ENCODE measurements at regions not wholly inside any gene's neighbourhood (a gene's known extent, or its start where the extent isn't known, plus 50 kb on each side); places are given as distances from the start of the nearest gene placed in this dataset.
"Not testable (repeated sequence)": the region's sequence is repeated elsewhere in the genome, so short reads cannot be mapped to it uniquely, and the experiment has no call there.

DNA sequence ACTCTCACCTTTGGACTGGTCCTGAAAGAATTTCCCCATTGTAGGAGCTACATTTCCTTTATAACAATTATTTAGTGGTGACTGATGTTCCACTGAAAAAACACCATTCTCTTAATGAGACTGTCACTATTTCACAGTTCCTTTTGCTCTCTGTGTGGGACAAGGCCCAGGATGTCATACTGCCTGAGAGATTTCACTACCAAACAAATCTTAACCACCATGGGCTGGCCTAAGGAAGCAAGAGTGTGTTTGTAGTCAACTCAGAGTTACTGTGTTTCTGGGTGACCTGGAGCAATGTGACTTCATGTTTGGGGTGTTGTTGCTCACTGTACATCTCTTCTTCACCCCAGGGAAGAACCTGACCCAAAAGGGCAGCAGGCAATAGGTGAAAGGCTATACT lies 50.1 kb upstream of the ZNF608 start:
- DNase-seq: no peak

DNA sequence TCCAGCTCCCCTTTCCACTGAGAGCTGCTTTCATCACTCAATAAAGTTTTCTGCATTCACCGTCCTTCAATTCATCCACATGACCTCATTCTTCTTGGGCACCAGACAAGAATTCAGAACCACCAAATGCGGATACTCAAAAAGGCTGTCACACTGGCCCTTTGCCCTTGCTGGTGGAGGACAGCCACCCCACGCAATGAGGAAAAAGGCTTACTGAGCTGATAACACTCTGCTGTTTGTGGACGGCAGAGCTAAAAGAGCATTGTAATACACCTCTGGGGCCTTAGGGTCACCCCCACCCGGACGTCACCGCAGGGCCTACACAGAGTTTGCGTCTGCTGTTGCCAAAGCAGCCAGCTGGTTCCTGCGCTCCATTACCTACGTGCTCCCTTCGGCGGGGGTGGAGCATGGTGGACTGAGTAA lies 51.2 kb upstream of the ZNF608 start:
- no peak for DNase-seq

DNA sequence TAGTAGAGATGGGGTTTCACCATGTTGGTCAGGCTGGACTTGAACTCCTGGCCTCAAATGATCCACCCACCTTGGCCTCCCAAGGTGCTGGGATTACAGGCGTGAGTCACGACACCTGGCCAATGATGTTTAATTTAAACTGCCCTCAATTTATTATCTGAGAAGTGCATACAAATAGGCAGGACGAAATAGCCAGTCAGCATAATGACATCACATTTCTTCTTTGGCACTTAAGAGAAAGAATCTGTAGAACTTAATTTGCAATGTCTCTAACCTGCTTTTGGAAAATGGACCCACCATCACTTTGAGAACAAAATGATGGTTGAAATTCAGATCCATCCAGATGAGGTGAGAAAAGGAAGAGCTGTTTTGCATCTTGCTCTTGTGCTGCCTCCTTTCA lies 52.5 kb upstream of the ZNF608 start:
- DNase-seq: no peak

DNA sequence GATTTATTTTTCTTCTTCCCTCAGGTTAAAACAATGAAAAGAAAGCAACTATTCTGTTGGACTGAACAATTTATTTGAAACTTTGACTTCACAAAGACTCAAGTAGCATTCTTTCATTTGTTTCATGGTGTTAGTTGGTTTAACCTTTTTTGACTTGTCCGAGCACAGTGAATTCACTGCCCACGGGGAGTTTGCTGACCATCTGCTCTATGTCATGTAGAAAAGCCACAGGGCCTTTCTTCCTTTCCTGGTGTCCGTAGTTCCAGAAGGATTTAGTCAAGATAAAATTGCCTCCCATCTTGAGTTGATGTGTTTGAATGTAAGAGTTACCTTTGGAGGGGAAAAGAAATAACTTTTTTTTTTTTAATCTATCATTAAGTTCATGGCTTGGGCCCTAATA lies 55.1 kb upstream of the ZNF608 start:
- DNase-seq: no peak

DNA sequence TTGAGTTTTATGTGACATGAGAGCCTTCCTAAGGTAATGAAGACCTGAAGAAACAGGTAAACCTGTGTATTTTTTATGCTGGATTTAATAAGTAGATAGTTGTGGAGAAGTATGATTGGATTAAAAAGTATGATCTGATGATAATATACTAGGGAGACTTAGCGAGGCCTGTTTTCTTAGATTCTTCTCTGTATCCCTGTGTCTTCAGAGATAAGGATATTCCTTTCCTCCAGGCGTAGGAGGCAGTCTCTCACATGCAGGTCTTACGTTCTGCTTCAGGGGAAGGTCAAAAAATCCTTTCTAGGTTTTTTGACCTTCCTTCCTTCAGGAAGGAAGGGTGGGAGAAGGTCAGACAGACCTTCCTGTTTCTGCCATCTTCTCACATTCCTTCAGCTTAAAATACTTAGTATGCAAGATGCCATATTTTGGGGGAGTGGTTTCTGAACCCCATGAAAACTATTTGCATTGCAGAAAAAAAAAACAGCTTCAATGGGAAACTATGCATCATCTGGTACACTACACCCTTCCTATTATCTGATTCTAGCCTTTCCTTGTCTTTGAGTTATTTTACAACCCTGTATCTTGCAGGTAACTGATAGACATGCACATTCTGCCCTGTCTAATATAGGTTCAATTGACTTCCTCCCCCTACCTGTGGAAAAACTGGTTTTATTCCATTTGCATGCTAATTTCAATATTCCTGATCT lies 57.3 kb upstream of the ZNF608 start:
- no peak for DNase-seq

DNA sequence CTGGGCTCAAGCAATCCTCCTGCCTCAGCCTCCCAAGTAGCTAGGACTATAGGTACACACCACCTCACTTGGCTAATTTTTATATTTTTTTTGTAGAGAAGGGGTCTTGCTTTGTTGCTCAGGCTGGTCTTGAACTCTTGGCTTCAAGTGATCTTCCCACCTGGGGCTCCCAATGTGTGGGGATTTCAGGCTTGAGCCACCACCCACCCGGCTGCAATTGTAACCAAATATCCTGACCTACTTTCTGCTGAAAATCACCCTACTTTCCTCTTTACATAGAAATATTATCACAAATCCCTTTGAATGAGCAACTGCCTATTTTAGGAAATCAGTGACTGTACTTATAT lies 59.6 kb upstream of the ZNF608 start:
- no peak for DNase-seq

DNA sequence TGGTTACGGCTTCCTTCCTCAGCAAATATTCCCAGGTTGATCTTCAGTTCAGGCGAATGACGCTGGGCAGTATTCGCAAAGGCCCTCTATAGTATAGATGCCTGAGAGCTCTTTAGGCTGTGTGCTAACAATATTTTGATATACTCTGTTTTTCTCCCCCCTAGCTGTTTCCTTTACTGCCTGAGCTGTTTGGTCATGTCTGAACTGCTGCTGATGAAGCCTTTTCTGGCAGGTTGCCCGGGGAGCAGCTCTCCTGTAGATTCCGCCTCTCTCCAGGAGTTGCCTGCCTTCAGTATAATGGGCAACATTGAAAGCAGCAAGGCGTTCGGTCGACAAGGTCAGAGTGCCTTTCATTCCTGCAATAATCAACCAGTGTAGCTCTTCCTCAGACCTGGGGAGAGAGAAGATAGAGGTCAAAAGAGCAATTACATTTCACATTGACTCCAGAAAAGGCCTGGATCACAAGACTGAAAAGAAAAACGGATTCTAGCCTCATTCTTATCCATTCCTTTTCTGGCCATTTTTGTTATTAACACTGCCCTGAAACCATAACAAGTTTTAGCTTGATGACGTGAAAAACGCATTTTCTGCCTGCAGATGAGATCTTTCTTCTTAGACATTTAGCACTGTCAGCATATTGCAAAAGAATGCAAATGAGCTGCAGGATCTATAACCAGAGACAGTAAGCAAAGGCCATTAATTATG lies 60.1 kb upstream of the ZNF608 start:
- DNase-seq: peak; percentile 61

DNA sequence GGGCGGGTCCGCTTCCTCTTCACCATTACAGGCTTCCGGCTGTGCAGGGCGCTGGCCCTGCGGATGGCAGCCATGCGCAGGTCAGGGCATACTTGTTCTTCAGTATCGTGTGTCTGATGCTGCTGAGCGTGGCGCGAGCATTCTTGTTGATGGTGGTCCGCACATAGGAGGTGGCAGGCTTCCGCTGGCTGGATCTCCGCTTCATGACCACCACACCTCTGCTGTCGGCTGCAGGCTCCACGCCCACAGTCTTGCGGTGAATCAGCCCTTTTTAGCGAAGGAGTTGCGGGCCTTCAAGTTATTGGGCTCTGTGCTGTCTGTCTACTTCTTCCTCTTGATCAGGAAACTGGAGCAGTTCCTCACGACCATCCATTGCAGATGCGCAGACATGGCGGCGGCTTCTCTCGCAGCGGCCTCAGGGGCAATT lies 62.4 kb upstream of the ZNF608 start:
- no peak for DNase-seq

DNA sequence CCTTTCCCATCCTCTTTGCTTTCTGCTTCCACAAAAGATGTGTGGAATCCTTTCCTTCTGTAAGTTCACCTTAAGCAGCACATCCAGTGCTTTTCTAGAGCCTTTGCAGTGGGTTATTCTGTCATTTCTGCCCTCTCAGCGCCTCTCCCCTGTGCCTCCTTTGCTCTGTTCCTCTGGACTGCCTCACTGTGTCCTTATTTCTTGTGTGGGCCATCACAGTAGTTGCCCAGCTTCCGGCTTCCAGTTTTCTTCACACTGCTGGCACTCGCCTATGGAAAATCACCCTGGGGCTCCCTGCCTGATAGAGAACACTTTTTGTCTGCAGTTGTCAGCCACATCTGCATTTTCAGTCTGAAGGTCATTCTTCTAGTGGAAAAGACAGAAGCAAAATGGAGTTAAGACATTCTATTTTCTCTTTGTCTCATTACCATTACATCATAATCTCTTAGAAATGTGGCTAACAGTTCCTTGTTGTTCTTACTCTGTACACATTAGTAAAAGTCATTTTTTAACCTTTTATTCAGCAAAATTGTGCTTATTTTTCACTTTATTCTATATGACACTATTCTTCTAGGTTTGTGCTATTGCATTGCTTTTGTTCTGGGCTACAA lies 64.1 kb upstream of the ZNF608 start:
- no peak for DNase-seq

DNA sequence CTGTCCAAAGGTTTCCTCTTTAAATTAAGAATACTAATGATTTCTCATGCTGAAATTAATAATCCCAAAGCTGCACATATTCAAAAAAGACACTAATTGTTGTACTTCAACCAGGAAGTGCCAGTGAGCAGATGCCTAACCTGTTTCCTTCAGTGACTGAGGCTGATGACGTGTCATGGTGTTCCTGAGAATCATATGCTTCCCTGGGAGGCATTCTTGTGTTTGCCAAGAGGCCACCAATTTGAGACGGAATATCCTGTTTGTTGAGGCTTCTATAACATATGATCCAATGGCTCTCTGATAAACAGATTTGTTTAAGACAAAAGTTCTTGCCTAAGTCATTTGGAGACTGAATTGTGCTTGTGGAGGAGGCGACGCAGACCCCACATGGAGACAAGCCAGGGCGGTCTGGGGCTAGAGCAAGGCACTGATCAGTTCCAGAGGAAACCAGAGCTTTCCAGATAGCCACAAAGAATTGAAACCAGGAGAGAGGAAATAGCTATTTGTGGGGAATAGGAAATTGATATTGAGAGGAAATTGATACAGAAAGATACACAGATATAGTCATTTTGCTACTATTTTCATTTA lies 66.4 kb upstream of the ZNF608 start:
- no peak for DNase-seq

DNA sequence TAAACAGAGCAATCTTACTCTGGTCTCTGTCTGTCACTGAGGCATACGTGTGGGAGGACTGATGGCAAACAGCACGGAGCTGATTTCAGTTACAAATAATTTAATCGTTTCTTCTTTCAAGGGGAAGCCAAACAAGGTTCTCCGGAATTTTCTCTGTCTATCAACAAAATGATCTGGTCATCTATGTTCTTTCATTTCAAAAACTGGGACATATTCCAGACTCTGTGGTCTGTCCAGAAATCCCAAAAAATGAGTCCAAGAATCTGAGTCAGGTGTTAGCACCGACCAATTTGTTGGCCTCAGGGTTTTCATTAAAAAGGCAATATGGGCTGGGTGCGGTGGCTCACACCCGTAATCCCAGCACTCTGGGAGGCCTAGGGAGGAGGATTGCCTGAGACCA lies 69.9 kb upstream of the ZNF608 start:
- DNase-seq: no peak

DNA sequence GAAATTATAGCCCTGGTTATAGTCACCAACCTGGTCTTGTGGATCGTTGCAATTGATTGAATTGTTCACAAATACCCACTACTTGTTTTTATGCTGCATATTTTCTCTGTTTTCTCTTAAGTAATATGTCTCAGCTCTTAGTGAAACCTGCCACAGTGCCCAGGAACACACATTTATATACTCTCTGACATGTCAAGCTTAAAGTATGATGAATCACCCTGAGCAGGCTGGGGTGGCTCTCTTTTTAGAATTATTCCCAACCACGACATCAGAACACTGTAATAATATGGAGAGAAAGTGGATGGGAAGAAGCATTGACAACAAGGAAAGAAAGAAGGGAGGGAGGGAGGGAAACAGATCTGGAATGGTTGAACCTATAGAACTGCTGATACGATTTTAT lies 72.8 kb upstream of the ZNF608 start:
- no peak for DNase-seq

DNA sequence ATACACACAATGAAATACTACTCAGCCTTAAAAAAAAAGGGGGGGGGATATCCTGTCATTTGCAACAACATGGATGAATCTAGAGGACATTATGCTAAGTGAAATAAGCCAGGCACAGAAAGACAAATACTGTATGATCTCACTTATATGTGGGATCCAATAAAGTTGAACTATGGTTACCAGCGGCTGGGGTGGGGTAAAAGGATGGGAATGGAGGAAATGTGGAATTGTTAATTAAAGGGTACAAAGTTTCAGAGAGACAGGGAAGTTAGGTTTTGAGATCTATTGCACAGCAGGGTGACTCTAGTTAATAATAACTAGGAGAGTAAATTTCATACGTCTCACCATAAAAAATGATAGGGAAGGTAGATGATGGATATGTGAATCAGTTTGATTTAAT lies 76.2 kb upstream of the ZNF608 start:
- no peak for DNase-seq

DNA sequence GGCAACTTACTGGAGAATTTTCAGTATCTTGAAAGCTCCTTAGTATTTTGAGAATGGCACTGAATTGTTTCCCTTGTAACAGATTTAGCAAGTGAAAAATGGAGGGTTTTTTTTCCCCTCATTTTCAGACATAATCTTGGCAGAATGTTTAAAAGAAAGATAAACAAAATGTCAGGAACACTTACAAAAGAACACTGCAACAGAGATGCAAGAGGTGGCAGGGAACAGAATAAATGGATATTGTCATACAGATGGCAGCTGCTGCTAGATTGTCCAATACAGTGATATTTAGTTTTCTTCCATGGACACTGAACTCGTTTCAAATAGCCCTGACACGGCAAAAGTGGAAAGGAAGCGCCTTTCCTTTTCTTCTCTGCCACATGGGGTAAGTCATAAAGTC lies 76.9 kb upstream of the ZNF608 start:
- no peak for DNase-seq

DNA sequence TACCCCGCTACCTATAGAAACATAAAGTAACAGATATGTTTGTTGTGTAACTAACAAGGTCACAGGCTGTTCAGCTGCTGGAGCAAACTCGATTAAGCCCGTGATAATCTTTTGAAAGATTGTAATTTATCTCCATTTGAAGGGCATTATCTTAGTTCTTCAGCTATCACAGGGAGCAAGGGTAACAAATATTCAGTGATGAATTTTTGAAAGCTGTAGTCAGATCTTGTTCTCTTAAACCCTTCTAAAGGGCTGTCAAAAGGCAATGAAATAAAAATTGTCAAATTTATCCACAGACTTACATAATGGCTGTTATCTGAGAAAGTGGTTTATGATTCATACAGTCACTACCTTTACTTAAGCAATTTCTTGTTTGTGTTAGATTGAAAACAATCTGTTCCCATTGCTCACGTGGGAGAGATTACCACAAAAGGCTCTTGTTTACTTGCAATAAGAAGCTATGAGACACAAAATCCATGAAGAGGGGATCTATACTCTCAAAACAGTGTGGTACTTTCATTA lies 78.3 kb upstream of the ZNF608 start:
- DNase-seq: no peak

DNA sequence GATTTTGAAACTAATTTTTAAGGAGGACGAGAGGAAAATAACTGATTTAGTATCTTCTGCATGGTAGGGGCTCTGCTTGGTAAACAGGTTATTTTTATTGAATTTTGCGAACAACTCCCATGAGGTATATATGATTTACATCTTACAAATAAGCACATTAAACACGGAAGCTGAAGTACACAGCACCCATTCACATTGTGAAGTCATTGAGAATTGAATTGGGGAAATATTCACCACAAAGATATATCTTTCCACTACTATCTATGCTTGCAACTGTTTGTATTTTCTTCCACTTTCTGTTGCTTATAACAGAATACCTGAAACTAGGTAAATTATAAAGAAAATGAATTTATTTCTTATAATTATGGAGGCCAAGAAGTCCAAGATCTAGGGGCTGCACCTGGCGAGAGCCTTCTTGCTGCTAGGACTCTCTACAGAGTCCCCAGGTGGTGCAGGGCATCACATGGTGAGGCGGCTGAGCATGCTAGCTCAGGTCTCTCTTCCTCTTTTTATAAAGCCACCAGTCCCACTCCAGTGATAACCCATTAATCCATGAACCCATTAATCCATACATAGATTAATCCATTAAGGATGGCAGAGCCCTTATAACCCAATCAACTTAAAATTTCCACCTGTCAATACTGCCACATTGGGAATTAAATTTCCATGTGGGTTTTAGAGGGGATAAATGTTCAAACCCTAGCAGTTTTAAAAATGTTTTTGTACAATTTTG lies 79.0 kb upstream of the ZNF608 start:
- DNase-seq: no peak

DNA sequence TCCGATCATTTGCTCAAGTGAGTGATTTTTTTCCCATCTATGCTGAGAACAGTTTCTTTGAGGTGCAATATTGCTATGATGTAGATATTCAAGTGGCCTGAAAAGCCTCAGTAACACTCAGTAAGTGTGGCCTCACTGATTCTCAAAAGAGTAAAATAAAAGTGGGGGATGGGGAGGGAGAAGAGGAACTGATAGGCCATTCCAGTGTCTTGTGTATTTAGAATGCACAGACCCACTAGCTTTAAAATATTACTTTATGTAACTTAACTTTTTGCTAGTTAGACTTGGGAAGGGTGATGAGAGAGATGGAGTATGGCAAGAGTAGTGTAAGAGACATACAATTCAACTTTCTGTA lies 79.5 kb upstream of the ZNF608 start:
- DNase-seq: no peak

DNA sequence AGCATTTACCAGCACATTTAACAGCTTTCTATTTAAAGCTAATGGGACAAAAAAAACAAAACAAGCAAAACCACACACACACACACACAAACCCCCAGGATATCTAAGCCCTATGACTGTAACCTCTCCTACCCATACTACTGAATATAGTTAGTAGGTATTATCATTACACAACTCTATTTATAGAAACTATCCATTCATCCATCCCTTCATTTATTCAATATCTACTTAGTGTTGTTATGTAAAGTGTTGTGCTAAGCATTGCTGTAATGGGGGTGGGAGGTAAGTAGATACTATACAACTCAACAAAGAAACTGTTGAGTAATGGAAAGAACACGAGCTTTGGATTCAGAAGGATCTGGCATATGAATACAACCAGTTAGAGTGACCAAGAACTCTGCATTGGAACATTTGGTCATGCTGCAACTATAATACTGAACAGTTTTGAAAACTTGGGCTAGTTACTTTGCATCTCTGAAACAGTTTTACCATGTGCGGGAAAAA lies 82.3 kb upstream of the ZNF608 start:
- DNase-seq: no peak

DNA sequence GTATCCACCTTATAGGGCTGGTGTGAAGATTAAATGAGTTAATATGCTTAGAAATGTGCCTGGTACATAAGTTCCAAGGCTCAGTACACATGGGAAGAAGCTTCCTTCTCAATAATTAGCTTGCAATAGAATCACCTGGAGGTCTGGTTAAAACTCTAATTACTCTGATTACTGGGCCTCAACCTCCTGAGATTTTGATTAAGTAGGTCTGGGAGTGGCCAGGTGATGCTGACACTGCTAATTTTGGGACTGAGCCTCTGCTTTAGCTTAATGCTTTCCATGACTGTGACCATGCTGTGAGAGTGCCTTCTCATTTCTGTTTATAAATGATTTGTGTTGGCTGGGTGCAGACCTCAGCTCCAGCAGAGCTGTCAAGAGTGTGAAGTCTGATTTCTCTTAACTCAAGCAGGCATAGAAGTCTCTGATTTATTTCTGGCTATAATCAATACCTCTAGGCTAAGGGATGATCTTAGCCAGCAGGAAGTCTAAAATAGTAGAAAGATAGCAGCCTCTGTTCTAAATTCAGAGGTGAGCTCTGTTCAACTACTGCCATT lies 85.3 kb upstream of the ZNF608 start:
- DNase-seq: no peak

DNA sequence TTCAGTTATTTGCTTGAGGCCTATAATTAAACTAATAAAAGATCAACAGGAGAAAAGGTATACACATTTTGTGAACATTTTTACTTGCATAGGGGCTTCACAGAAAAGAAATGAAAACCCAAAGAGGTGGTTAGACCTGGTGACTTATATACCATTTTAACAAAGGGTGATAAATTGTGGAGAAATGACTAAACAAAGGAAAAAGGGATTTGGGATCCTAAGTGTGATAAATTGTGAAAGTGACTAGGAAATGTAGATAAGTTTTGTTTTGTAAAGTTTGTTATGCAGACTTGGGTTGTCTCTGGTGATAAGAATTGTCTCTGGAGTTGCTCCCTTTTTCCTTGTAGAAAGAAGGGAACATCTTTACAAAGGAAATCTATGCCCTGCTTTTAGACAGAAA lies 86.1 kb upstream of the ZNF608 start:
- no peak for DNase-seq

DNA sequence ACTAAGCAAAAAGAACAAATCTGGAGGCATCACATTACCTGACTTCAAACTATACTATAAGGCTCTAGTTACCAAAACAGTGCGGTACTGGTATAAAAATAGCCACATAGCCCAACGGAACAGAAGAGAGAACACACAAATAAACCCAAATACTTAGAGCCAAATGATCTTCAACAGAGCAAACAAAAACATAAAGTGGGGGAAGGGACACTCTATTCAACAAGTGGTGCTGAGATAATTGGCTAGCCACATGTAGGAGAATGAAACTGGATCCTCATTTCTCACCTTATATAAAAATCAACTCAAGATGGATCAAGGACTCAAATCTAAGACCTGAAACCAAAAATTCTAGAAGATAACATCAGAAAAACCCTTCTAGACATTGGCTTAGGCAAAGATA lies 89.9 kb upstream of the ZNF608 start:
- DNase-seq: not testable (repeated sequence)

DNA sequence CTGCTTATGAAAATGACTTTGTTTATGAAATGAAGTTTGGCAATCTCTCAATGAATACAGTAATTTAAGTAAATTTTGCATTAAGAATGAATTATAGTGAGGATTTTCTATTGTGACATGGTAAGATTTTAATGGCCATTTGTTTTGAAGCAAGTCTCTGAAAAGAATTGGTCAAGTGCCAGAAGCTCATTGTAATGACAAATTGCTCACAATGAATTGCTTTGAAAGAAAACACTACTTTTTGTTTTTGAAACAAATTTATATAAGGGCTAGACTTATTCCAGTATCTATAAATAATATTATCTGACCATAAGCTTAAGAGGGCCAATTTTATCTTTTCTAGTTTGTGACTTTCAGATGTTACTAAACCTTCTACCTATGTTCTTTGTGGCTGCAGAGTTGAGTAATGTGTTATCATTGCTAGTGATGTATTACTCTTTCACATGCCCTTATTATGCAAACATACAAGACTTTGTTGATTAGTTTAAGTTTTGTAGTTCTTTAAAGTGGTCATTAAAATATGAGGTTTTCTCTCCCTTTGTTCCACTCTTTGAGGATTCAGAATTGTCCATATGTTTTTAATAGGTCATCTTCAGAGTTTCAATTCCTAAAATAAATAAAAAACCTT lies 93.0 kb upstream of the ZNF608 start:
- no peak for DNase-seq

Data from right kidney (tissue), 1 donor.